H9 (cell line): ENCODE measurements at regions not wholly inside any gene's neighbourhood (a gene's known extent, or its start where the extent isn't known, plus 50 kb on each side); places are given as distances from the start of the nearest gene placed in this dataset.

Experiments
- DNase-seq: peaks from one replicate; pipeline ENCODE4 v3.0.0-alpha.2; 2017
- H2AFZ ChIP-seq: one replicate; pipeline ENCODE4 v1.6.1; 2013; ENCODE audit warnings: mild to moderate bottlenecking, low read length, control low read depth, moderate library complexity
- H2AK5ac ChIP-seq: 2 replicates; pipeline ENCODE4 v1.6.1; 2013; ENCODE audit warnings: low read length, control low read depth, mixed read lengths; ENCODE audit not compliant: insufficient read length
- H2BK120ac ChIP-seq: one replicate; pipeline ENCODE4 v1.6.1; 2013; ENCODE audit warnings: low read depth, mild to moderate bottlenecking, low read length, control low read depth, inconsistent platforms; ENCODE audit not compliant: poor library complexity, severe bottlenecking
- H2BK12ac ChIP-seq: 2 replicates; pipeline ENCODE4 v1.6.1; 2013; ENCODE audit warnings: low read length, control low read depth, mixed read lengths, low read depth; ENCODE audit not compliant: insufficient read length
- H2BK15ac ChIP-seq: 2 replicates; pipeline ENCODE4 v1.6.1; 2013; ENCODE audit warnings: low read depth, low read length, control low read depth
- H2BK20ac ChIP-seq: one replicate; pipeline ENCODE4 v1.6.1; 2013; ENCODE audit warnings: low read depth, mild to moderate bottlenecking, low read length, control low read depth, inconsistent platforms; ENCODE audit not compliant: poor library complexity, severe bottlenecking
- H2BK5ac ChIP-seq: 2 replicates; pipeline ENCODE4 v1.6.1; 2013; ENCODE audit warnings: low read length, control low read depth, mixed read lengths; ENCODE audit not compliant: insufficient read length
- H3K14ac ChIP-seq: 2 replicates; pipeline ENCODE4 v1.6.1; 2013; ENCODE audit warnings: low read length, control low read depth; ENCODE audit not compliant: insufficient read depth
- H3K18ac ChIP-seq: 2 replicates; pipeline ENCODE4 v1.6.1; 2013; ENCODE audit warnings: low read depth, mild to moderate bottlenecking, mixed read lengths, low read length, control low read depth; ENCODE audit not compliant: insufficient read length
- H3K23ac ChIP-seq: 2 replicates; pipeline ENCODE4 v1.6.1; 2013; ENCODE audit warnings: low read length, control low read depth, mixed read lengths, low read depth; ENCODE audit not compliant: insufficient read length
- H3K23me2 ChIP-seq: 2 replicates; pipeline ENCODE4 v1.6.1; 2013; ENCODE audit warnings: low read depth, mild to moderate bottlenecking, mixed read lengths, low read length, control low read depth; ENCODE audit not compliant: insufficient read length, poor library complexity, severe bottlenecking
- H3K27ac ChIP-seq: 2 replicates; pipeline ENCODE4 v1.5.1; 2013; ENCODE audit warnings: low read length, control low read depth, mixed read lengths, low read depth; ENCODE audit not compliant: insufficient read length
- H3K27me3 ChIP-seq: 2 replicates; pipeline ENCODE4 v1.6.1; 2013; ENCODE audit warnings: low read length, control low read depth, inconsistent platforms; ENCODE audit not compliant: insufficient read depth
- H3K4ac ChIP-seq: 2 replicates; pipeline ENCODE4 v1.6.1; 2013; ENCODE audit warnings: low read depth, mild to moderate bottlenecking, control low read depth, inconsistent platforms, low read length, moderate library complexity
- H3K4me1 ChIP-seq: 2 replicates; pipeline ENCODE4 v1.6.1; 2013; ENCODE audit warnings: low read length, control low read depth, inconsistent platforms; ENCODE audit not compliant: insufficient read depth
- H3K4me2 ChIP-seq: 2 replicates; pipeline ENCODE4 v1.6.1; 2013; ENCODE audit warnings: low read length, control low read depth, mixed read lengths; ENCODE audit not compliant: insufficient read length, insufficient read depth
- H3K56ac ChIP-seq: 2 replicates; pipeline ENCODE4 v1.6.1; 2013; ENCODE audit warnings: low read depth, mild to moderate bottlenecking, mixed read lengths, low read length, control low read depth; ENCODE audit not compliant: insufficient read length
- H3K79me1 ChIP-seq: 2 replicates; pipeline ENCODE4 v1.6.1; 2013; ENCODE audit warnings: low read depth, mild to moderate bottlenecking, moderate library complexity, low read length, control low read depth, inconsistent platforms; ENCODE audit not compliant: insufficient read depth, poor library complexity, severe bottlenecking
- H3K79me2 ChIP-seq: 2 replicates; pipeline ENCODE4 v1.6.1; 2013; ENCODE audit warnings: low read length, control low read depth, inconsistent platforms; ENCODE audit not compliant: insufficient read depth
- H3K9ac ChIP-seq: 2 replicates; pipeline ENCODE4 v1.6.1; 2013; ENCODE audit warnings: low read length, control low read depth, mixed read lengths; ENCODE audit not compliant: insufficient read length; ENCODE audit errors: extremely low read depth
- H3K9me3 ChIP-seq: one replicate; pipeline ENCODE4 v1.6.1; 2013; ENCODE audit warnings: low read depth, low read length, inconsistent platforms; ENCODE audit not compliant: control insufficient read depth
- H3T11ph ChIP-seq: one replicate; pipeline ENCODE4 v1.6.1; 2013; ENCODE audit warnings: mild to moderate bottlenecking, low read length, control low read depth, inconsistent platforms
- H4K20me1 ChIP-seq: one replicate; pipeline ENCODE4 v1.6.1; 2013; ENCODE audit not compliant: control insufficient read depth, insufficient read length, insufficient read depth
- H4K5ac ChIP-seq: 2 replicates; pipeline ENCODE4 v1.6.1; 2013; ENCODE audit warnings: low read depth, mild to moderate bottlenecking, mixed read lengths, low read length, control low read depth; ENCODE audit not compliant: insufficient read length
- H4K8ac ChIP-seq: replicated peaks from 2 replicates; pipeline ENCODE4 v1.6.1; 2013; ENCODE audit warnings: low read length, control low read depth, mixed read lengths, low read depth; ENCODE audit not compliant: insufficient read length
- H4K91ac ChIP-seq: 2 replicates; pipeline ENCODE4 v1.6.1; 2013; ENCODE audit warnings: low read depth, mild to moderate bottlenecking, moderate library complexity, mixed read lengths, low read length, control low read depth; ENCODE audit not compliant: insufficient read length
- H3K27ac Mint-ChIP-seq, 3 experiments: 2 replicates in 2 of 3; 3 replicates in 1 of 3; pipeline ENCODE4 v1.8.0; 2020 to 2021; ENCODE audit warnings: mixed read lengths in 3 of 3, mild to moderate bottlenecking in 1 of 3, moderate library complexity in 1 of 3
- H3K27me3 Mint-ChIP-seq: 2 replicates; pipeline ENCODE4 v1.8.0; 2021; ENCODE audit warnings: low read depth, mild to moderate bottlenecking, moderate library complexity, mixed read lengths
- H3K36me3 Mint-ChIP-seq, 3 experiments: 2 replicates in 2 of 3; 3 replicates in 1 of 3; pipeline ENCODE4 v1.8.0; 2020 to 2021; ENCODE audit warnings: low read depth in 3 of 3, mixed read lengths in 3 of 3; ENCODE audit not compliant: insufficient read depth in 1 of 3
- H3K4me1 Mint-ChIP-seq, 2 experiments: 2 replicates each; pipeline ENCODE4 v1.8.0; 2020; ENCODE audit warnings: mixed read lengths in 2 of 2
- H3K4me3 Mint-ChIP-seq, 2 experiments: 2 replicates in 1 of 2; 3 replicates in 1 of 2; pipeline ENCODE4 v1.8.0; 2020 to 2021; ENCODE audit warnings: mild to moderate bottlenecking in 2 of 2, mixed read lengths in 2 of 2, moderate library complexity in 1 of 2
- H3K9me3 Mint-ChIP-seq, 2 experiments: 2 replicates in 1 of 2; 3 replicates in 1 of 2; pipeline ENCODE4 v1.8.0; 2020; ENCODE audit warnings: mild to moderate bottlenecking in 2 of 2, mixed read lengths in 2 of 2, moderate library complexity in 1 of 2
- CTCF ChIP-seq: fragments of 200-600 bp; sonication (generic); conservative IDR thresholded peaks from 3 replicates; pipeline ENCODE4 v1.8.0; 2021; ENCODE audit warnings: antibody characterized with exemption, mild to moderate bottlenecking
- WGBS: extraction: QIAGEN DNeasy Blood & Tissue Kit; methylation state at CpG from one replicate; pipeline ENCODE4 v1.1.7; 2013; ENCODE audit warnings: missing lambda C conversion rate, low lambda C conversion rate, mixed read lengths; ENCODE audit not compliant: insufficient read length; ENCODE audit errors: extremely low coverage; 5-methylcytosine and 5-hydroxymethylcytosine counted together

DNA sequence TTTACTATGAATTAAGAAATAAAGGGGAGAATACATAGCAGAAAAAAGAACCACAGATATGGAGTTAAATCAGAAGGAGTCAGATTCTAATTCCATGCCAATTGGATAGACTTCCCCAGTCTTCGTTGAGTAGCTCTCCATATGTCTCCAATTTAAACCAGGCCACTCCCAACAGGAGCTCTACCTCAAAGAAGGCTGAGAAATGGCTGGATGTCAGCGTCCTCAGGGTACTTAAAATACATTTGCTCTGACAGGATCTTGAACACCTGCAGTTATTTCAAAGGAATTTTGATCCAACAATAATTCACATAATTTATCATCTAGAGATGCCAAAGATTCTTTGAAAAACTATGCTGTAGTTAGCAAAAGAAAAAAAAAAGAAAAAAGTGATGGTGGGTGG is 133.9 kb upstream of the FBN2 start:
- Histone ChIP-seq H2AK5ac (no peak overlapping the region), H3K23me2 (no peaks in the 10 kb centered on the region), H4K5ac (no peak overlapping the region), H3K27ac (no peak overlapping the region), H2BK20ac (no peak overlapping the region), H3K79me1 (no peaks in the 10 kb centered on the region), H2BK120ac (no peak overlapping the region), H3K27me3 (no peaks in the 10 kb centered on the region), H2BK12ac (no peak overlapping the region), H4K8ac (no peak overlapping the region), H3K9me3 (peaks cover 7% of the 10 kb centered on the region), H3K9ac (no peak overlapping the region), H3K4me1 (peaks cover 5% of the 10 kb centered on the region; the same call in 1 of the 2 replicates), H2BK15ac (no peak overlapping the region), H3K79me2 (no peaks in the 10 kb centered on the region), H2AFZ (no peak overlapping the region), H3T11ph (no peak overlapping the region), H4K91ac (no peak overlapping the region), H3K18ac (no peak overlapping the region), H3K23ac (no peak overlapping the region), H3K14ac (no peak overlapping the region), H2BK5ac (no peak overlapping the region), H4K20me1 (no peaks in the 10 kb centered on the region), H3K4ac (no peak overlapping the region), H3K4me2 (no peak overlapping the region), H3K56ac (no peak overlapping the region)
- peaks cover 0 to 18% (median 10%) of the 10 kb centered on the region in 3 experiments; a peak in 5 of 7 replicates for H3K36me3 Mint-ChIP-seq
- no CpG with 5 or more reads among the region's 2 CpGs for WGBS
- peaks cover 35 to 42% of the 10 kb centered on the region in 2 experiments for H3K4me1 Mint-ChIP-seq
- no peak for TF ChIP-seq CTCF
- H3K27me3 Mint-ChIP-seq: no peaks in the 10 kb centered on the region
- no peak for DNase-seq
- H3K9me3 Mint-ChIP-seq: peaks cover 12 to 14% of the 10 kb centered on the region in 2 experiments
- no peak overlapping the region for H3K27ac Mint-ChIP-seq
- no peak overlapping the region for H3K4me3 Mint-ChIP-seq
